ENCODE measurements at regions not wholly inside any gene's neighbourhood (a gene's known extent, or its start where the extent isn't known, plus 50 kb on each side); places are given as distances from the start of the nearest gene placed in this dataset.

DNA sequence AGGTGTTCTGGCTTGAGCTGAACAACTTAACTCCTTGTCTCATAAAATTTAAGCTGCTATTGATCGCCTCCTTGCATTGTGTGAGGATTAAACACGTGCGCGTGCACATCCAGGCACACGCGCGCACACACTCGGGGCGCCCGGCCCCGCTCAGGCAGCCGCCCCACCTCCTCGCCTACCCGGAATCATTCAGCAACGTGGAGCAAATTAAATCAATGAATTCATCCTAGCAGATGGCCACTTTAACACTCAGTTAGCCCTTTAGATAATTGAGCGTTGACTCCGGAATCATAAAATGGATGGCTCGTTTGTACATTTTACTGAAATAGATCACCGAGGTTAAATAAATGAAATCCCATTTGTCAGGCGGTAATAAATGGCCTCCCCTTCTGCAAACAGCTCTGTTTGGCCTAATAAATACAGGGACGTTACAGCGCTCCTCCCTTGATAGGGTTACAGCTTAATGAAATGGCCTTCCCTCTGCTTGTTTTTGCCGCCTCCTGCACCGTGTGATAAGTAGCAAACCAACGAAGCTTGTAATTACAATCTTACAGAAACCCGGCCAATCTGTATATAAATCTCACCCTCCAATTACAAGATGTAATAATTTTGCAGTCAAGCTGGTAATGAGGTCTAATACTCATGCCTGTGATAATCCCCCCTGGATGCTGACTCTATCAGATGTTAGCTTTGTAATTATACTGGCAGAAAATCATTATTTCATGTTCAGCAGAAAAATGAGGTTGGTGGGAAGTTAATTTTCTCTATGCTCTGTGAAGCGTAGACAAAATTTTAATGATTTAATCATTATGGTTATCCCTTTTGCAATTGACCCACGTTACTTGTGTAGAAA lies 229.7 kb upstream of the IRX4 start:
- Histone ChIP-seq H3K27ac (ENCODE audit: low read depth, low read length) (no peak overlapping the region), H3K4me3 (ENCODE audit: low read depth, low read length) (no peak overlapping the region), H3K27me3 (ENCODE audit: insufficient read depth, low read length) (no peaks in the 10 kb centered on the region)

GRCh38 chr5:2111569-2112105 lies 228.9 kb upstream of the IRX4 start:
- Histone ChIP-seq H3K79me2 (ENCODE audit: control insufficient read depth, insufficient read depth, low read length, unreplicated experiment) (no peaks in the 10 kb centered on the region), H3K27me3 (ENCODE audit: insufficient read depth, low read length) (no peaks in the 10 kb centered on the region), H3K4me3 (ENCODE audit: low read depth, low read length) (no peak overlapping the region), H2AFZ (ENCODE audit: low read length, unreplicated experiment) (no peak overlapping the region), H3K36me3 (ENCODE audit: insufficient read depth, low read length) (no peaks in the 10 kb centered on the region), H3K4me1 (ENCODE audit: control insufficient read depth, insufficient read depth, low read length, unreplicated experiment) (no peaks in the 10 kb centered on the region), H3K27ac (ENCODE audit: low read depth, low read length) (no peak overlapping the region)

More for the DNA sequence above, 229.7 kb upstream of the IRX4 start:
- H3K4me1 ChIP-seq (ENCODE audit: control insufficient read depth, insufficient read depth, low read length, unreplicated experiment) = no peaks in the 10 kb centered on the region
- H3K79me2 ChIP-seq (ENCODE audit: control insufficient read depth, insufficient read depth, low read length, unreplicated experiment) = no peaks in the 10 kb centered on the region
- no peaks in the 10 kb centered on the region for H3K36me3 ChIP-seq (ENCODE audit: insufficient read depth, low read length)
- H2AFZ ChIP-seq (ENCODE audit: low read length, unreplicated experiment) = no peak overlapping the region

GRCh38 chr5:2110934-2111462 lies 228.3 kb upstream of the IRX4 start:
- Histone ChIP-seq H3K4me1 (ENCODE audit: control insufficient read depth, insufficient read depth, low read length, unreplicated experiment) (no peaks in the 10 kb centered on the region), H2AFZ (ENCODE audit: low read length, unreplicated experiment) (no peak overlapping the region), H3K27me3 (ENCODE audit: insufficient read depth, low read length) (no peaks in the 10 kb centered on the region)

GRCh38 chr5:2110137-2110933 lies 227.6 kb upstream of the IRX4 start:
- H3K4me3 ChIP-seq (ENCODE audit: low read depth, low read length) = no peak overlapping the region
- H3K27ac ChIP-seq (ENCODE audit: low read depth, low read length) = no peak overlapping the region
- H3K36me3 ChIP-seq (ENCODE audit: insufficient read depth, low read length) = no peaks in the 10 kb centered on the region
- no peaks in the 10 kb centered on the region for H3K4me1 ChIP-seq (ENCODE audit: control insufficient read depth, insufficient read depth, low read length, unreplicated experiment)
- H3K79me2 ChIP-seq (ENCODE audit: control insufficient read depth, insufficient read depth, low read length, unreplicated experiment) = no peaks in the 10 kb centered on the region
- no peak overlapping the region for H2AFZ ChIP-seq (ENCODE audit: low read length, unreplicated experiment)
- no peaks in the 10 kb centered on the region for H3K27me3 ChIP-seq (ENCODE audit: insufficient read depth, low read length)

More at GRCh38 chr5:2110934-2111462, 228.3 kb upstream of the IRX4 start:
- H3K4me3 ChIP-seq (ENCODE audit: low read depth, low read length) = no peak overlapping the region
- H3K36me3 ChIP-seq (ENCODE audit: insufficient read depth, low read length) = no peaks in the 10 kb centered on the region
- no peak overlapping the region for H3K27ac ChIP-seq (ENCODE audit: low read depth, low read length)
- H3K79me2 ChIP-seq (ENCODE audit: control insufficient read depth, insufficient read depth, low read length, unreplicated experiment) = no peaks in the 10 kb centered on the region

GRCh38 chr5:2109566-2109965 lies 226.8 kb upstream of the IRX4 start:
- no peaks in the 10 kb centered on the region for H3K27me3 ChIP-seq (ENCODE audit: insufficient read depth, low read length)
- H3K79me2 ChIP-seq (ENCODE audit: control insufficient read depth, insufficient read depth, low read length, unreplicated experiment) = no peaks in the 10 kb centered on the region
- no peak overlapping the region for H3K27ac ChIP-seq (ENCODE audit: low read depth, low read length)
- peak overlapping the region; percentile 5 for H2AFZ ChIP-seq (ENCODE audit: low read length, unreplicated experiment)
- no peak overlapping the region for H3K4me3 ChIP-seq (ENCODE audit: low read depth, low read length)
- no peaks in the 10 kb centered on the region for H3K36me3 ChIP-seq (ENCODE audit: insufficient read depth, low read length)
- no peaks in the 10 kb centered on the region for H3K4me1 ChIP-seq (ENCODE audit: control insufficient read depth, insufficient read depth, low read length, unreplicated experiment)

- H3K4me3 ChIP-seq (ENCODE audit: low read depth, low read length) = no peak overlapping the region
- H3K36me3 ChIP-seq (ENCODE audit: insufficient read depth, low read length) = no peaks in the 10 kb centered on the region
- H3K79me2 ChIP-seq (ENCODE audit: control insufficient read depth, insufficient read depth, low read length, unreplicated experiment) = no peaks in the 10 kb centered on the region
- no peak overlapping the region for H2AFZ ChIP-seq (ENCODE audit: low read length, unreplicated experiment)
- no peaks in the 10 kb centered on the region for H3K27me3 ChIP-seq (ENCODE audit: insufficient read depth, low read length)
- peaks cover 3% of the 10 kb centered on the region for H3K4me1 ChIP-seq (ENCODE audit: control insufficient read depth, insufficient read depth, low read length, unreplicated experiment)
- H3K27ac ChIP-seq (ENCODE audit: low read depth, low read length) = no peak overlapping the region
These were observed 224.0 kb upstream of the IRX4 start for GRCh38 chr5:2106721-2107120.

DNA sequence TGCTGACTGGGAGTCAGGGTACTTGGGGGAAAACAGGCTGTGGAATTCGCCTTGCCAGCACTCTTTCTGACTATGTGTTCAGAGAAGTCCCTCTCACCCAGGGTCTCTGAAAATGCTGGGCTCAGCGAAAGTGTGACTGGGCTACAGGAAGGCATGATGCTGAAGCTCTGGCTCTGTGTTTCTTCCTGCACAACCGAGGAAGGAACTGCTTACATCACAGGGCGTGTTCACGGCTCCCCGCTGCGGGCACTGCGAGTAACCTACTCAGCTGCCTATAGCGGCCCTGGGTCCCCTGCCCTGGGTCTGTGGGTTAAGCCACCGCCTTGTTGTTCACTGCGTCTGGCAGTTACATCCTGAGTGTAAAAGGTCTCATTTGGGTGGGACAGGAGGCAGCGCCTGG lies 222.4 kb upstream of the IRX4 start:
- no peaks in the 10 kb centered on the region for H3K36me3 ChIP-seq (ENCODE audit: insufficient read depth, low read length)
- H3K4me3 ChIP-seq (ENCODE audit: low read depth, low read length) = no peak overlapping the region
- H3K27me3 ChIP-seq (ENCODE audit: insufficient read depth, low read length) = no peaks in the 10 kb centered on the region
- no peak overlapping the region for H3K27ac ChIP-seq (ENCODE audit: low read depth, low read length)
- no peak overlapping the region for H2AFZ ChIP-seq (ENCODE audit: low read length, unreplicated experiment)
- H3K79me2 ChIP-seq (ENCODE audit: control insufficient read depth, insufficient read depth, low read length, unreplicated experiment) = no peaks in the 10 kb centered on the region
- peaks cover 3% of the 10 kb centered on the region for H3K4me1 ChIP-seq (ENCODE audit: control insufficient read depth, insufficient read depth, low read length, unreplicated experiment)

DNA sequence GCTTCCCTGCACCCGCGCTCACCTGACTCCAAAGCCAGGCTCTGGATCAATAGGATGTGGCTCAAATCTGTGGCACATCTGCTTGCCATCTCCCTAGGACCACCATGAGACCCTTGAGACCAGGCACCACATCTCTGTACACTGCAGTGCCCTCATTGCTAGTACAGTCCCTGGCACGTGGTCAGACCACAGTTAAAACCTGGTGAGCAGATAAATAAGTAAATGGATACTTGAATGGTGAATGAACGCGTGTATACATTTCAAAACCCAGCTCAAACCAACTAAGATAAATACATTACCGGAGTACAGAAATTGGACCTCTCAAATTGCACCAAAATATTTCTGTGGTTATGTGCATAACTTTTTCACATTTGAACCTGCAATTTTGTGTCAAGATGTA lies 221.2 kb upstream of the IRX4 start:
- Histone ChIP-seq H3K79me2 (ENCODE audit: control insufficient read depth, insufficient read depth, low read length, unreplicated experiment) (no peaks in the 10 kb centered on the region), H3K27ac (ENCODE audit: low read depth, low read length) (peak overlapping the region; percentile 56), H3K4me1 (ENCODE audit: control insufficient read depth, insufficient read depth, low read length, unreplicated experiment) (peaks cover 3% of the 10 kb centered on the region), H3K4me3 (ENCODE audit: low read depth, low read length) (peak overlapping the region; percentile 31; the same call in 1 of the 2 replicates), H2AFZ (ENCODE audit: low read length, unreplicated experiment) (no peak overlapping the region), H3K36me3 (ENCODE audit: insufficient read depth, low read length) (no peaks in the 10 kb centered on the region), H3K27me3 (ENCODE audit: insufficient read depth, low read length) (no peaks in the 10 kb centered on the region)

GRCh38 chr5:2102819-2103776 lies 220.4 kb upstream of the IRX4 start:
- Histone ChIP-seq H3K4me3 (ENCODE audit: low read depth, low read length) (no peak overlapping the region), H3K27ac (ENCODE audit: low read depth, low read length) (peak overlapping the region; percentile 56; the same call in 1 of the 2 replicates), H3K4me1 (ENCODE audit: control insufficient read depth, insufficient read depth, low read length, unreplicated experiment) (peaks cover 3% of the 10 kb centered on the region), H3K27me3 (ENCODE audit: insufficient read depth, low read length) (no peaks in the 10 kb centered on the region), H3K79me2 (ENCODE audit: control insufficient read depth, insufficient read depth, low read length, unreplicated experiment) (no peaks in the 10 kb centered on the region), H2AFZ (ENCODE audit: low read length, unreplicated experiment) (no peak overlapping the region), H3K36me3 (ENCODE audit: insufficient read depth, low read length) (no peaks in the 10 kb centered on the region)

- H3K79me2 ChIP-seq (ENCODE audit: control insufficient read depth, insufficient read depth, low read length, unreplicated experiment) = no peaks in the 10 kb centered on the region
- H3K27me3 ChIP-seq (ENCODE audit: insufficient read depth, low read length) = no peaks in the 10 kb centered on the region
- H2AFZ ChIP-seq (ENCODE audit: low read length, unreplicated experiment) = no peak overlapping the region
- H3K4me3 ChIP-seq (ENCODE audit: low read depth, low read length) = no peak overlapping the region
- no peaks in the 10 kb centered on the region for H3K36me3 ChIP-seq (ENCODE audit: insufficient read depth, low read length)
- H3K4me1 ChIP-seq (ENCODE audit: control insufficient read depth, insufficient read depth, low read length, unreplicated experiment) = peaks cover 3% of the 10 kb centered on the region
- H3K27ac ChIP-seq (ENCODE audit: low read depth, low read length) = no peak overlapping the region
These were observed 219.0 kb upstream of the IRX4 start for GRCh38 chr5:2101685-2102084.
